ENCODE measurements at regions not wholly inside any gene's neighbourhood (a gene's known extent, or its start where the extent isn't known, plus 50 kb on each side); places are given as distances from the start of the nearest gene placed in this dataset.
A peak's percentile ranks its signal among the peaks of the same experiment; 100 is the strongest.

GRCh38 chr9:29656641-29657406 lies 2083.5 kb upstream of the C9orf72 start:
- DNase-seq (ENCODE audit: low read depth) = no peak

DNA sequence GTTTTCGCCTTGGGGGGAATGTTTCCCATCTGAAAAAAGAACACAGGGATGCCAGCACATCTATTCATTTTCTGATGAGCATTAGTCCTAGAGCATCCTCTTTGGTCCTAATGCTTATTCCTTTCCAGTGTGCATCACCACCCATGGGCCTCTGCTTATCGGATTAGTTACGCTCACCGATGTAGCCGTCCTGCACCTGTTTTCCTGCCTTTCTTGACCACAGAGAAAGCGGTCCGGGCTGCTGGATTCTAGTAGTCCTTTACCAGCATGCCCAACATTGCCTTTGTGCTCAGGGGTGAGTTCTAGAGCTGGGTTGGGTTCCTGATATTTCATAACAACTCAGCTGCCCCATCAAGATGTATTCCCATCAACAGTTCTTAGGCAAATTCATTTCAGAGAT lies 2084.5 kb upstream of the C9orf72 start:
- no peak for DNase-seq (ENCODE audit: low read depth)

DNA sequence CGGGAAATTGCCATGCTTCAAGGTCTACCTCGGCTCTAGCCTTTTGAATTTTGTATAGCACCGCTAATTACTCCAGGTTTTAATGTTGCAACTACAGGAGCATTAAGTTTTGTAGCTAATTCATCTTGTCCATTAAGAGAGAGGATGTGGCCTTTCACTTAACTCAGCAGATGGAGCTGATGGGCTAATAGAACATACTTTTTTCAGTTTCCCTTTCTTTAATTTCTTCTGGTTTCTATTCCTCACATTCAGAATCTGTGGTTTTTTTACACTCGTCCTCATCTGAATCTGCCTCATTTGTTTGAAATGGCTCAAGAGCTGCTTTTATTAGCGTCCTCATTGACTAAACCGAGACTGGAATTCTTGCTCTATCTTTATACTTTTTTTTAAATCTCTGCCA lies 2085.7 kb upstream of the C9orf72 start:
- DNase-seq (ENCODE audit: low read depth) = no peak

GRCh38 chr9:29659736-29660135 lies 2086.5 kb upstream of the C9orf72 start:
- DNase-seq (ENCODE audit: low read depth) = no peak

- DNase-seq (ENCODE audit: low read depth) = peak; percentile 68
Observed at GRCh38 chr9:29668732-29669131, 2095.5 kb upstream of the C9orf72 start.

DNA sequence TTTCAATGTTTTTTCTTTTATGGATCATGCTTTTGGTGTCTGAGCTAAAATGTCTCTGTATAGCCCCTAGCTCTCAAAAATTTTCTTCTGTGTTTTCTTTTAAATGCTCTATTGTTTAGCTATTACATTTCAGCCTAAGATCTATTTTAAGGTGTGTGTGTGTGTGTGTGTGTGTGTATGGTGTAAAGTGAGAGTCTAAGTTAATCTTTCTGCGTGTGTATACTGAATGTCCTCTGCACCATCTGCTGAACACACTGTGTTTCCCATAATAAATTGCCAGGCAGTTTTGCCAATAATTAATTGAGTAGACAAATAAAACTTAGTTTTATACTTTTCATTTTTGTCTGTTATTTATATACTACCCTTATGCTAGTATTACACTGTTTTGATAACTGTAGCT lies 2096.3 kb upstream of the C9orf72 start:
- DNase-seq (ENCODE audit: low read depth) = no peak

DNA sequence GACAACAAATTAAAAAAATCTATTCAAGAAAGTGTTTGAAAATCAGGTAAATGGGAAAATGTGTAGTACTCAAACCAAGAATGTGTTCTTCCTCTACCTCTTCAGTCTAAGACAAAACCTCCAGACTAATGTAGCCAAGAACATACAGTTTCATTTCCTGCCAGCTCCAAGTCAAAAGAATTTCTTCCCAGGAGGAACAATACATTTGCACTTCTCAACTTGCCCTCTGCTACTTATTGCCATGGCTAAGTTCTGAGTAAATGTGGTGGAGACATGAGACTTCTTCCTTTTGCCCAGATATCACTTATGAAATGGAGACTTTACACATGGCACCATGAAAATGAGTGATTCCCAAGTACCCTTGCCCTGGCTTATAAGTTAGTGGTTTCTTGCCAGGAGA lies 2112.2 kb upstream of the C9orf72 start:
- DNase-seq (ENCODE audit: low read depth) = no peak

DNA sequence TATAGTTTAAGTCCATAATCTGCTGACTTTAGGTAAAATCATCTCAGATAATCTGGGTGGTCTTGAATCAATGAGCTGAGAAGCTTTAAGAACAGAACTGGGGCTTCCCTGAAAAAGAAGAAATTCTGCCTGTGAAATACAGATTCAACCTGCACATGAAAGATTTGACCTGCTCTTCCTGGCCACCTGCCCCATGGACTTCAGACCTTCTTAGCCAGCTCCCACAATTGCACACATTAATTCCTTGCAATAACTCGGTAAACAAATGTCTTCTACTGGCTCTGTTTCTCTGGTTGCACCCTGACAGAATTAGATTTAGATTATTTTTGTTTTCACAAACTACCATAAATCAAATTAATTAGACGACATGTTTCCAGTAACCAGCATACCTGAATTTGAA lies 2117.9 kb upstream of the C9orf72 start:
- DNase-seq (ENCODE audit: low read depth) = no peak

GRCh38 chr9:29691758-29692407 lies 2118.6 kb upstream of the C9orf72 start:
- peak; percentile 30 for DNase-seq (ENCODE audit: low read depth)

DNA sequence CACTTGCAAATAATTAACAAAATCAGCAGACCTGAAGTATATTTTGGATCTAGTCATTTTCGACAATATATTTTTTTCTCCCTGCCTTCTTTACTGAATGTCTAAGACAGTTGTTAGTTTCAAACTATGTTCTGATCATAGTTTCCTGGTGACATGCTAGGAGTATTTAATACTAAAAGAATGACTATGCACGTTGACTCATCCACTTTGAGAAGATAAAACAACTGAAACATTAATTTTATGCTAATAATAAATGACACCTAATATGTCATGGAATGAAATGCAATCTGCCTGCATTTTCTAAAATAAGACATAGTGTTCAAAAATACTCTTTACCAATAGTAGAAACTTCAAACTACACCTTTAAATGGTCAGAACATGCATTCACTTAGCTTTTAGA lies 2123.7 kb upstream of the C9orf72 start:
- peak; percentile 80 for DNase-seq (ENCODE audit: low read depth)

DNA sequence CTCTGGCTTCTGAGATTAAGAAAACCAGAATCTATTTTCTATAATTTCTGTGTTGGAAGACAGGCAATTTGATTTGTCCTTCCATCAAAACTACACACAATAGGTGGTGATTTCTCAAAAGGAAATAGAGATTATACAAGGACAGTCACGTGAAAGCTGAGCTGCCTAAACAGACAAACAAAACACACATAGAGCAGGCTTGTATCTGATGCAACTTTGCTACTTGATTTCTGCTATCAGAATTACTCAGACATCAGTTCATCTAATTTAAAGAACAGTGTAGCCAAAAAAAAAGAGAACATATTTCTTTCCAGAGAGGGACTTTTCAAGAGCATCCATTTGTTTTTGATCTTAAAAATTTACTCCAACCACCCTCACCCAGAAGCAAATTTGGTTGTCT lies 2128.3 kb upstream of the C9orf72 start:
- DNase-seq (ENCODE audit: low read depth) = peak; percentile 12

GRCh38 chr9:29701971-29702370 lies 2128.7 kb upstream of the C9orf72 start:
- no peak for DNase-seq (ENCODE audit: low read depth)

DNA sequence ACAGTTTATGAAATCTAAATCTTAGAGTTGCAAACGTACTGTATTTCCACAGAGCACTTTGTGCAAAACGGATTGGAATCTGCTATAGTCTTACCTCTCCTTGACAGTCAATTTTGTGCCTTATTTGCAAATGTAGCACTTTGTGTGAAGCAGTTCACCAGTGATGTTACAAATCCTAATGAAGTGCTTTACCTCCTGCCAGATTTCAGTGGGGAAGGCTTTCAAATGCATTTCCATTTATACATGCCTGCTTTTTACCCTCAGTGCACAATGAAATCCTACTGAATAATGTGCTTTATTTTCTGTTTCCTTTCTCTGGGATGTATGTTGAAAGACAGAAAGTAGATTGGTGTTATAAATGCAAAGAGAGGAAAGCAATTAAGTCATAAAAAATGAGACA lies 2141.6 kb upstream of the C9orf72 start:
- no peak for DNase-seq (ENCODE audit: low read depth)

GRCh38 chr9:29717631-29718030 lies 2144.3 kb upstream of the C9orf72 start:
- DNase-seq (ENCODE audit: low read depth) = no peak

- no peak for DNase-seq (ENCODE audit: low read depth)
Observed at GRCh38 chr9:29730163-29730562, 2156.9 kb upstream of the C9orf72 start.

- DNase-seq (ENCODE audit: low read depth) = no peak
Observed at GRCh38 chr9:29740518-29740917, 2167.2 kb upstream of the C9orf72 start.

DNA sequence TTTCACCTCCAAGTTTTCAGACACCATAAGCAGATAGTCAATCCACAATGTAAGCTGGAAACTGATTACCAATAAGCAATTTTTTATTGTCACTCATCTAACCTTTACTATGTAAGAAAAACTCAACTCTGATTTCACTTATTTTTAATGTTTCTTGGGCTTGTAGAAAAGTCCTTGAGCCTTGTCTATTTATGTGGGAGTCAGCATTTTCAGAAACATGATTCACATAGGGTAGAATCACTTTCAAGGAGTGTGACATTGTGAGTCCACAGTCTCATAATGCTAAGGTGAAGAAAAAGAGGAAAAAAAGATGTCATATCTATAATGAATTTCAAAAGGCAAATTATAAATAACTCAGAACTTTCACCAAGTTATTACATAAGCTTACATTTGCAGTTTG lies 2167.9 kb upstream of the C9orf72 start:
- DNase-seq (ENCODE audit: low read depth) = no peak

DNA sequence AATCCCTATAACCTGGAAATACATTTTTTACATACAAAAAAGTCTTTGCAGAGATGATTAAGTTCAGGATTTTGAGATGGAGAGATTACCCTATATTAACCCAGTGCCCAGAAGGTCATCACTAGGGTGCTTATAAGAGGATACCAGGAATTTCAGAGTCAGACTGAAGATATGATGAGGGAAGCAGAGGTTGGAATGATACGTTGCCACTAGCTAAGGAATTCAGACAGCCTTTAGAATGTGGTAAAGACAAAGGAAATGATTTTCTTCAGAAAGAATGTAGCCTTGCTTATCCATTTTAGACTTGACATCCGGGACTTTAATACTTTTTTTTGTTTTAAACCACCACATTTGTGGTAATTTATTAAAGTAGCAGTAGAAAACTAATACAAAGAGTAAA lies 2176.8 kb upstream of the C9orf72 start:
- peak; percentile 56 for DNase-seq (ENCODE audit: low read depth)

GRCh38 chr9:29751226-29751625 lies 2177.9 kb upstream of the C9orf72 start:
- DNase-seq (ENCODE audit: low read depth) = no peak

DNA sequence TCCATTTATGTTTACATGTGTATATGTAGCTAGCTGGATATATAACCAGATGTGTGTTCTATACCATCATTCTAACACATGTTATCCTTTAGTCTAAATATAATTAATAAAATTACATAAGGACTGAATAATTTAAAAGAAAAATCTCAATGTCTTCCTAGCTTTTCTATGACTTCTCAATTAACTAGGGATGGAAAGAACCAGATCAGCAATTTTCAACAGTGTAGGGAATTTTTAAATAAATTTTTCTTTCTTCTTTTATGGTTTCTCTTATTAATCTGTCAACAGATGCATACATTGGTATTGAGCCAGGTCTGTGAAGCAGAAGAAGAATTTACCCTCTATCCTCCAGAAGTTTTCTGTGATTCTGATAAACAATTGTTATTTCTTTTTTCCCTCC lies 2180.4 kb upstream of the C9orf72 start:
- no peak for DNase-seq (ENCODE audit: low read depth)

- DNase-seq (ENCODE audit: low read depth) = no peak
Observed at GRCh38 chr9:29769019-29769418, 2195.7 kb upstream of the C9orf72 start.

- DNase-seq (ENCODE audit: low read depth) = no peak
Observed at GRCh38 chr9:29773676-29774075, 2200.4 kb upstream of the C9orf72 start.

- peak; percentile 4 for DNase-seq (ENCODE audit: low read depth)
Observed at GRCh38 chr9:29775491-29775890, 2202.2 kb upstream of the C9orf72 start.
